ENCODE measurements at regions not wholly inside any gene's neighbourhood (a gene's known extent, or its start where the extent isn't known, plus 50 kb on each side); places are given as distances from the start of the nearest gene placed in this dataset.
"Not testable (repeated sequence)": the region's sequence is repeated elsewhere in the genome, so short reads cannot be mapped to it uniquely, and the experiment has no call there.

DNA sequence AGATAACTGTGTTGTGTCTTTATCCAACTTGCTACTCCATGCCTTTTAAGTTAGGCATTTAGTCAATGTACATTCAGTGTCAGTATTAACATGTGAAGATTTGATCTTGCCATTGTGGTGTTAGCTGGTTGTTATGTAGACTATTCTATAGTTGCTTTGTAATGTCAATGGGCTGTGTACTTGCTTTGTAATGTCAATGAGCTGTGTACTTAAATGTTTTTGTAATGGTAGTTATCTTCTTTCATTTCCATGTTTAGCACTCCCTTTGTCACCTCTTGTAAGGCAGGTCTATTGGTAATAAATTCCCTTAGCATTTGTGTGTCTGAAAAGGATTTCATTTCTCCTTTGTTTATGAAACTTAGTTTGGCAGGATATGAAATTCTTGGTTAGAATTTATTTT lies 53.4 kb downstream of the MC4R start:
- no peak for DNase-seq

DNA sequence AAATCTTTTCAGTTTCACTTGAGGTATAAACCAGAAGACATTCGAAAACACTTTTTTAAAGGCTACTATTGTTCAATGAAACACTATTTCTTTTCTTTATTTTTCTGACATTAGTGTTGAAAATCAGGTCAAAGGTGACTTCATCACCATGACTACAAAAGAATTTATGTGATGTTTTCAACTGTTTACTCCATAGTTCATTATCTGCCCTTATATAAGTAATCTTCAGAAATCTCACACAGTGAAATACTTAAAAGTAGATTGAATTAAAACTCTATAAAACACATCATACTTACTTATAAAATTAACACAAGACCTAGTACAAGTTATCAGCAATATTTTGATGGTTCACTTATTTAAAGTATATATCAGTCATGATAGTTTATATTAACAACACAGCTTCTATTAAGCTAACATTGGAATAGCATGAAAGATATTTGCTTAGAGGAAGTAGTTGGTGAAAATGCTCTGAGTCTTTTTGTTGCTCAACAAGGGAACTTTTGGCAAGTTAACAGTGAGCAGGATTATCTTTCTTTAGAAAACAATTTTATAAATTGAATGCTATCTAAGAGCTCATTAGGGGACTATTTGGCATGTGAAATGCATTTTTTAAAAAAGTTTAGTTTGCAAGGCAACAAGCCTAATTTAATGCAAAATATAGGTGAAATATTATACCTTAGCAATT lies 60.8 kb downstream of the MC4R start:
- DNase-seq, result no peak

GRCh38 chr18:60295674-60296073 lies 76.9 kb downstream of the MC4R start:
- no peak for DNase-seq

DNA sequence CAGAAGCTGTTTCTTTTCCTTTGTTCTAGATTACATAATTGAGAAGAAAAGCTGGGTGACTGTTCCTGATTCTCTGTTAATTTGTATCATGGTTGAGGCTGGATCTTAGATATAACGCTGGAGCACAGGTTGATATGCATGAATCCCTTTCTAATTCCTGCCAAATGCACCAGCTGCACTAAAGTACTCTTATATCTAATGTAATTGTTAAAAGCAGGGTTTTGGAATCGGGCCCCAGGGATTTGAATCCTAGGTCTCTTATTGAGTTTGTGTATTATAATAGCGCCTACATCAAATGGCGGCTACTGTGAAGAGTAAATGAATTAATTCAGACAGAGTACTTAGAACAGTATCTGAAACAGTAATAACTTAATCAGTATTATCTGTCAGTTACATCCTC lies 80.4 kb downstream of the MC4R start:
- no peak for DNase-seq

DNA sequence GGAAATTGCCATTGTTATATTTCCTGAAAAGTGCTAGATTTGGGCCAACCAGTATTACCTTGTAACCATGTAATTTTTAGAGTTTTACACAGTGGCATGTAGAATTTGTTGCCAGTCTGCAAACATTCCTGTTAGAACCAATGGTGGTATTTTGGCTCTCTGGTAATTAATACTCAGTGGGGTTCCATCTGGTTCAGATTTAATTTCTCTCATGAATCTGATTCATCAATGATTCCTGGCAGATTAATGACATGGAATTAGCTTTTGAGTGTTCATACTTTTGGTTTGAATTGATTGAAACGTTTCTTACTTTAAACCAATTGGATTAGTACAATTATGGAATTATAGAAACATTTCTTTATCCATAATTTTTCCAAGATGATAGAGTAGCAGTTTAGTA lies 93.2 kb downstream of the MC4R start:
- DNase-seq, result no peak

DNA sequence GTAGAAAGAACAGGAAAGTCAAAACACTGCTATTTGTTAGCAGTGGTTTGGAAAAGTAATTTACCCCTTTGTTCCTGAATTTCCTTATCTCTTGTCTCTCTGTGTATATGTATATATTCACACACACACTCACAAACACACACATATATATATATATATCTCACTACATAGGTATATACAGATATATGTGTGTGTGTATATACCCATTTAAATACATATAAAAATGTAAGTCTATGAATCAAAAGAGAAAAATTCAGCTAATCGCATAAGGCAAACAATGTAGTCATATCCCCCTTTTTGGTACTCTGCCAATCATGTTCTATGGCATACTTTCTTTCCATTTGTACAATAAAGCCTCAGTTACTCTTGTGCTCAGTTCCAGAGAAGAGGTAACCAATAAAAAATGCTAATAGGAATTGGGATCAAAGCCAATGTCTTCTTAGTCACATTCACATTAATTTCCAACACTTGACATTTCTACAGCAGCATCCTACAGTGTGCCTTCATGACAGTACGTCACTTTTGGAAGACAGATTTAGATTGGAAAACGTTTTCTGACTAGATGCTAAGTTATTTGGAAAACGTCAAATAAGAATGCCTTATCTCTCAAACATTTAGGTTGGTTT lies 94.6 kb downstream of the MC4R start:
- DNase-seq, result no peak

DNA sequence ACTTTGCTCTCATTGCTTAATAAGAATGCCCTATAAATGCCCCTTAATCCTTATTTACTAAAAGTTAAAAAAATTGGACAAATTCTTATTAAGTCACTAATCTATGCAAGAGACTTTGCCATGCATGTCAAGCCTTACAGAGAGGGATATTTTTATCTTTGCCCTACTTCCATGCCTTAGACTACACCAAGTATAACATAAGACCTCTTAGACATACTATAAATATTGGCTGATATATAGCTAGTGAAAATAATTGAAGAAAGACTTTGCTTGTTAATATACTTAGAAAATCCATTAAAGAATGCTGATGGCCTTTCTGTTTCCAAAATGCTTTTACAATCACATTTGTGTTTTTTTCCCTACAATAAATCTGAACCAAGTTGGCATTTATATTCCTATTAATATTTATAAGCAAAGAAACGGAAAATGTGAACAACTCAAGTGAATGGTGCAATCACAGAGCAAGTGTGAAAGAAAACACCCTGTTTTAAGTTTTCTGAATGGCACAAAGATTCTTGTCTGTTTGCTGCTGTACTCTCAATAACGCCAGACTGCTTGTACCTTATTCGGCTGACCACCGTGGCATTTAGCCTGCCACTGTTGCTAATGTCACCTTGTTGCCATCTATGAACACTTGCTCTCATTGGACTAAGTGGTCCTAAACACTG lies 105.0 kb downstream of the MC4R start:
- DNase-seq, result no peak

- no peak for DNase-seq
Measured at GRCh38 chr18:60266558-60266957, 106.0 kb downstream of the MC4R start.

DNA sequence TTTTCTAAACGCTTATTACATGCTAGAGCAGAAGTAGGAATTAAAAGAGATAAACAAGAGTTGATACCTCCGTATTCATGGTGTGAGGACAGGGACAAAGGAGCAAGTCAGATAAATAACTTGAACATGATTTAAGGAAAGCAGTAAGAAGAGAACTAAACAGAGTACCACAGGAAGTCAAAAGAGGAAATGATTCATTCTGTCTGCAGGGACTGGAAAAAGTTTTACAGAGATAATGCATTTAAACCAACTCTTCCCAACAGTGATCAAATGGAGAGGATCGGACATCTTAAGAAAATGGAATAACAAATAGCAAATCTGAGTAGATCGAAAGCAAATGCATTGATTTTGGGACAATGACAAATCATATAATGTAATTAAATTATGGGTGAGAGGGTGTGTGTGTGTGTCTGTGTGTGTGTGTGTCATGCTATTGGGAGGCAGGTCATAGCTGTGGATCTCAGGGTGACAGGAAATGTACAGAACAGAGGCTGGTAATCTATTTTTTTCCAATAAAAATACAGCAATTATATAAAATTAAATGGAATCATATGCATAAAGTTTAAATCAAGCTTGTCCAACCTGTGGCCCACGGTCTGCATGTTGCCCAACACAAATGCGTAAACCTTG lies 113.4 kb downstream of the MC4R start:
- DNase-seq, result no peak

DNA sequence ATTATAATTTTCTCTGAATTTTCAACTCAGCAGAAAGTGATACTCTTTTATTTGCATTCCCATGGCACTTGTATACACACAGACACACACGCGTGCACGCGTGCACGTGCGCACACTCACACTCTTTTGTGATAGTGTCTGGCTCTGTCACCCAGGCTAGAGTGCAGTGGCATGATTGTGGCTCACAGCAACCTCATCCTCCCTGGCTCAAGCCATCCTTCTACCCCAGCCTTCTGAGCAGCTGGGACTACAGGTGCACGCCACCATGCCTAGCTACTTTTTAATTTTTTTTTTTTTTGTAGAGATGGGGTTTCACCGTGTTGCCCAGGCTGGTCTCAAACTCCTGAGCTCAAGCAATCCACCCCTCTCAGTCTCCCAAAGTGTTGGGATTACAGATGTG lies 123.2 kb downstream of the MC4R start:
- no peak for DNase-seq

DNA sequence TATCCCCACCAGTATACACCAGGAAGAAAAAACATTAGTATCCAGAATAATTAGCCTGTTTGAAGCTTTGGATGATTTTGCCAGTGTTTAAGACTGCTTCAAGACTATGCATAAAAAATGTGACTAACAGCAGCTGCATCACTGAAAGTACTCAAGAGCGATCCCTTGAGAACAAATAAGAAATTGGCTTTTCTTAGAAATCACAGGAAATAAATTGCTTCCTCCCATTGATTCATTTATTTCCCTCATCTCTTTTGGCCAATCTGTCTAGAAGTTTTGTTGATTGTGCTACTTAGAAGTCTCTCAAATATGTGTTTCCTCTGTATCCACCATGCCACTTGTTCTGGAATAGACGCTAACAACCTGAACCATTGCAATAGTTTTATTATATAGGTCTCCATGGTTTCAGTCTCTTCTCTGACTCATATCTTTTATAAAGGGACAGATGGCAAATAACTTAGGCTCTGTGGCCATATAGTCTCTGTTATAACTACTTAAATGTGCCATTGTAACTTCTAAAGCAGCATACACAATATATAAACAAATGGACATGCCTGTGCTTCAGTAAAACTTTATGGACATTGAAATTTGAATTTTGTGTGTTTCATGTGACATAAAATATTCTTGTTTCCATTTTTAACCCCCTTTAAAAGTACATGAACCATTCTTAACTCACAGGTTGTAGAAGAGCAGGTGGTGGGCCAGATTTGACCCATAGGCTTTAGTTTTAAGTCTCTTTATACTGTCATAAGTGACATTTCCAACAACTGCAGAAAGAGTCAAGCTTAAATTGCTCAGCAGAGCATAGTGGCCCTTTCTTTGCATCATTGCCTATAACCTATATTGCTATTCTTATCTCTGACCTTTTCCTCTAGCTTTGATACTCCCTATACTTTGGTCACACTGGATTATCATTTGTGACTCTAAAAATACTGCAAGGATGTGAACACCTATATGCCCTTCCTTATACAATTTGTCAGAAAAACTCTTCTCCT lies 123.9 kb downstream of the MC4R start:
- no peak for DNase-seq

DNA sequence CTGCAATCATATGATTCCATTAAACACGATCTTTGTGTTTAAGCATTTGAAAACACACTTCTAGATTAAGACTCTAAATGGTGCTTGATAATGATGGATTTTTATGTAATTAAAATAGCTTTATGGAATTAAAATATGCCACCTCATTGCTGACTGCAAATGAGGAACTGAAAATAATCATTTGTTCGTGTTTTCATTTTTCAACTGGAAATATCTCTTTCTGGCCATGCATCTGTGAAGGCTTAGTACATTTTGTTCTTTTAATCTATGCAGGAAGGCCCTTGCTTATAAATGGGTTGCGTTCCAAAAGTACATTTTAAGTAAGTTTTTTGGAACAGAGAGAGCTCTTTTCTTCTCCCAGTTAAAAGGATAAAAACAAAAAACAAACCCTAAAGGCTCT lies 125.5 kb downstream of the MC4R start:
- no peak for DNase-seq

GRCh38 chr18:60246606-60247005 lies 126.0 kb downstream of the MC4R start:
- DNase-seq, result no peak

DNA sequence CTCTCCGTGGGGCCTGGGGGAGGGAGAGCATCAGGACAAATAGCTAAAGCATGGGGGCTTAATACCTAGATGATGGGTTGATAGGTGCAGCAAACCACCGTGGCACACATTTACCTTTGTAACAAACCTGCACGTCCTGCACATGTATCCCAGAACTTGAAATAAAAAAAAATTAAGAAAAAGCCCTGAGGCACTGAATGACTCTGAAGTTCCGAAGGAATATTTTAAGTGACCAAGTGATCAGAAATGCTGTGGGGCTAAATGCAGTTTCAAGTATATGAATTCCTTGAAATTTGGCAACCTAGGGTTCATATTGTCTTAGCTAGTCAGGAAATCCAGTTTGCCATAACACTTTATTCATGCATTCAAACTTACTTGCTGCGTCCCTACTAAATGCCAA lies 127.5 kb downstream of the MC4R start:
- DNase-seq, result no peak

DNA sequence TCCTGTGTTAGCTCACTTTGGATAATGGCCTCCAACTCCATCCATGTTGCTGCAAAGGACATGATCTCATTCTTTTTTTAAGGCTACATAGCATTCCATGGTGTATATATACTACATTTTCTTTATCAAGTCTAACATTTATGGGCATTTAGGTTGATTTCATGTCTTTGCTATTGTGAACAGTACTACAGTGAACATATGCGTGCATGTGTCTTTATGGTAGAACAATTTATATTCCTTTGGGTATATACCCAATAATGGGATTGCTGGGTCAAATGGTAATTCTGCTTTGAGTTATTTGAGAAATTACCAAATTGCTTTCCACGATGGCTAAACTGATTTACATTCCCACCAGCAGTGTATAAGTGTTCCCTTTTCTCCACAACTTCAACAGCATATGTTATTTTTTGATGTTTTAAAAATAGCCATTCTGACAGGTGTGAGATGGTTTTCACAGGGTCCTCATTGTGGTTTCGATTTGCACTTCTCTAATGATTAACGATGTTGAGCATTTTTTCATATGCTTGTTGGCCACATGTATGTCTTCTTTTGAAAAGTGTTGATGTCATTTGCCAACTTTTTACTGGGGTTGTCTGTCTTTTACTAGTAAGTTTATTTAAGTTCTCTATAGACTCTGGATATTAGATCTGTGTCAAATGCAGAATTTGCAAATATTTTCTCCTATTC lies 133.4 kb downstream of the MC4R start:
- not testable (repeated sequence) for DNase-seq

- DNase-seq, result no peak
Measured at GRCh38 chr18:60235164-60235563, 137.4 kb downstream of the MC4R start.

DNA sequence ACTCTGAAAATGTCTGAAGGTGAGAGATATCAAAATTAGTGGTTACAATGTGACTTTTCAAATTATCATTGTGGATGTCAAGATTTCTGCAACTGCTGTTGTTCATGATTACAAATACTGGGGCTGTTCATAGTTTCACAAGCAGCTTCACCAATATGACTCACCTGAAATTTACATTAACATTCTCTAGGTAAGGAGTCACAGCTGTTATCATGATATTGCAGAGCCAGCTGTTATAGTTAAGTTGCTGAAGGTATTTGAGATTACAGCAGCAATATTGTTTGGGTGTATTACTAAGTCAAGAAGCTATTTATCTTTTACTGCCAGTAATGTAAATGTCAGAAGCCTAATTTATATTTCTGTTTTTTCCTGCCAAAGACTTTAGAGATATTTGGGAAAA lies 140.0 kb downstream of the MC4R start:
- no peak for DNase-seq

DNA sequence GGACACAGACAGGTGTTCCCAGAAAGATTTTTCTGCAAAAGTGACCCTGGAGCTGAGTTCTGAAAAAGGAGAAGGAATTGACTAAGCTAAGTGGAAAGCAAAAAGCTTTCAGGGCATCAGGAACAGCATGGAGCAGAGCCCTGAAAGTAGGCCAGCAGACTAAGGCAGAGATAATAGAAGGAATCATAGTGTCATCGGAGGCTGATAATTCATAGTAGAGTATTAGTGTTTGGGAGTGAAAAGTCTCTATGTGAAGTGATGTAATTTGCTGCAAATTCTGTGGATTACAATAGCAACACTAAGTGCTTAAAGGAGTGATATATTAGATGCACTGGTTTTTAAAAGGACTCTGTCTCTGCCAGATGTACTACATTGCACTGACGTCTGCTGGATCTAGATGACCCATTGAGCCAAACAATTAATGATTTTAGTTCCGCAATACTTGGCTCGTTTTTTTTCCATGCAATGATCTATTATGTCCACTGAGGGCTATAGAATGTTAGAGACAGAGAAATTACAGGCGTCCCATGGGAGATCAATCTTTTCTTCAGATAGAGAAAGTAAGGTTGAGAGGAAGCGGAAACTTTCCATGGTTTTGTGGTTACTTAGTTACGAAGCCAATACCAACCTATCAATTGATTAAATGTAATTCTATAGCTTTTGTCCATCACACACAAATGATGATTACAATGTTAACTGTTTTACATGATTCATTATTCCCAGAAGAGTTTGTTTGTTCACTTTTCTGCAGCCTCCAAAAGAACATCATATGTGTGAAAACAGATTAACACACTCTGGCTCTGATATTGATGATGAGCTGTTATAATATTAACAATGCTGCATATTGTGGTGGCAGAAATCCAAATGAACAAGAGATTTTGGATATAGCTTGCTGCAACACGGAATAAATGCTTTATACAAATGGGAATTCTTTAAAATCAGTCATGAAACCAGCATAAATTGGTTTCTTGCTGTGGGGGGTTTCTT lies 143.7 kb downstream of the MC4R start:
- no peak for DNase-seq

DNA sequence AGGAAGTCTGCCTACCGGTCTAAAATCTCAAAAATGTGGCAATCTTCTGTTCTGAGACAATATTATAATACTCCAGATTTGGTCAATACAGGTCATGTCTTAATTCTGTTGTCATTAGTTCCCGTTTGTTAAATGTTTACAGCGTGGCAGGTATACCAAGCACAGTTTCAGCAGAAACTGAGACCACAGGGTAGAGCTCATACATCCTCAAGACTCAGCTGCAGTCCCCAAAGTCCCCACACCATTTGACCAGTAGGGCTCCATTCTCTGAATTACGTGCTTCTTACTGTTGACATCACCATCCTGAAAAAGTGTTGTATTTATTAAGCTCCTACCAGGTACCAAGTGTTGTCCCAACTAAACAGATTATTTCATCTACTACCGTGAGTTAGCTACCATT lies 157.1 kb downstream of the MC4R start:
- DNase-seq, result no peak

DNA sequence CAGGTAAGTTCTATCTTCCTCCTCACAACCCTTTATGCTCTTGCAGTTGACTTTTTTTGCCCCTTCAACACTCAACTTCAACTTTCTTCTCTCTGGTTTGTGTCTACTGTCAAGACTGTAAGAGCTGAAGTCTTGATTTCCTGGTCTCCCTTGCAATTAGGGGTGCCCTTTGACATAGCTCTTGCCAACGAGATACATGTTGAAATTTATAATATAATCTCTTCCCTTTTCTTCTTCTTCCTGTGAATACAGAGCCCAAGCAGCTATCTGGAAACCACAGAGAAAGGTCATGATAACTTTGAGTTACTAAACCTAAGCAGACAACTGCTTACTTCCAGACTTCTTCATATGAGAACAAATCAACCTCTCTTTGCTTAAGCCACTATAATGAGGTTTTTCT lies 163.5 kb downstream of the MC4R start:
- no peak for DNase-seq

DNA sequence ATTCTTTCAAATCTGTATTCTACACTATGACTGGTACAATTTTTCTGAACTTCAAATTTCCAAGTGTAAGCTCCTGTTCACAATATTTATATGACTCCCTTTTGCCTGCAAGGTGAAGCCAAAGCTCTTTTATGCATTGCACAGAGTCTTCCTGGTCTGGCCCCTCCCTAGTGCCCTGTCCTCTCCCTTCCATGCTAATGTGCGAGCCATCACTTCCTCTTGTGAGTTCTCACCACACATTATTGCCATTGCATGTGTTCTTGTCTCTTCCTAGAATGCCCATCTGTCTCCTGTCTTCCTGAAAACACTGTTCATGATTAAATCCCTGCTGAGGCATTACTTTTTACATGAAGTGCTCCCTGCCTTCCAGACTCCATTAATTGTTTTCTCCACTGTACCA lies 169.9 kb downstream of the MC4R start:
- DNase-seq, result no peak
